ENCODE measurements at regions not wholly inside any gene's neighbourhood (a gene's known extent, or its start where the extent isn't known, plus 50 kb on each side); places are given as distances from the start of the nearest gene placed in this dataset.
A peak's percentile ranks its signal among the peaks of the same experiment; 100 is the strongest.

GRCh38 chr2:149906886-149907285 is 319.3 kb upstream of the MMADHC start:
- Histone ChIP-seq H3K36me3 (ENCODE audit: control insufficient read depth in 1 of 2, insufficient read depth in 2 of 2, low read length in 2 of 2) (no peaks in the 10 kb centered on the region), H3K18ac (ENCODE audit: low read length) (no peak overlapping the region), H3K14ac (ENCODE audit: low read length) (no peak overlapping the region), H2AFZ (ENCODE audit: insufficient read depth, low read length, poor library complexity) (no peak overlapping the region), H3K4me2 (ENCODE audit: low read length) (no peak overlapping the region), H2AK5ac (ENCODE audit: low read length) (no peak overlapping the region), H3K79me1 (ENCODE audit: low read length) (no peaks in the 10 kb centered on the region), H2BK5ac (ENCODE audit: low read depth, low read length, poor library complexity) (no peak overlapping the region), H3K9me3 (ENCODE audit: insufficient read depth, low read depth, low read length) (no peaks in the 10 kb centered on the region), H4K12ac (ENCODE audit: low read depth, low read length) (no peak overlapping the region), H3K4ac (ENCODE audit: low read depth, low read length) (no peak overlapping the region), H2BK120ac (ENCODE audit: insufficient read depth, low read length, poor library complexity) (no peak overlapping the region), H4K91ac (ENCODE audit: low read depth, low read length) (no peak overlapping the region), H3K27me3 (ENCODE audit: insufficient read depth, low read length) (no peaks in the 10 kb centered on the region), H3K79me2 (ENCODE audit: control insufficient read depth, insufficient read depth, low read length, poor library complexity) (no peaks in the 10 kb centered on the region), H3K23ac (ENCODE audit: low read length) (no peak overlapping the region), H3K27ac (ENCODE audit: low read depth, low read length) (no peak overlapping the region), H4K8ac (ENCODE audit: low read depth, low read length) (no peak overlapping the region), H3K4me3 (ENCODE audit: low read depth, low read length) (no peak overlapping the region), H3K4me1 (ENCODE audit: control insufficient read depth in 1 of 2, insufficient read depth in 2 of 2, low read length in 2 of 2) (no peaks in the 10 kb centered on the region), H3K9ac (ENCODE audit: low read length) (no peak overlapping the region), H2BK12ac (ENCODE audit: low read length) (no peak overlapping the region)
- DNase-seq: no peak
- no CpG with 5 or more reads among the region's 5 CpGs for WGBS (ENCODE audit: extremely low coverage, insufficient coverage, insufficient read length)

- no peak overlapping the region for H2AFZ ChIP-seq (ENCODE audit: insufficient read depth, low read length, poor library complexity)
- H3K27me3 ChIP-seq (ENCODE audit: insufficient read depth, low read length): no peaks in the 10 kb centered on the region
- H3K4me3 ChIP-seq (ENCODE audit: low read depth, low read length): no peak overlapping the region
- H3K9ac ChIP-seq (ENCODE audit: low read length): no peak overlapping the region
- no peaks in the 10 kb centered on the region for H3K79me1 ChIP-seq (ENCODE audit: low read length)
- no peaks in the 10 kb centered on the region for H3K9me3 ChIP-seq (ENCODE audit: insufficient read depth, low read depth, low read length)
- no peak overlapping the region for H4K91ac ChIP-seq (ENCODE audit: low read depth, low read length)
- no peak overlapping the region for H3K23ac ChIP-seq (ENCODE audit: low read length)
- no peaks in the 10 kb centered on the region for H3K36me3 ChIP-seq (ENCODE audit: control insufficient read depth in 1 of 2, insufficient read depth in 2 of 2, low read length in 2 of 2)
- no peak overlapping the region for H3K18ac ChIP-seq (ENCODE audit: low read length)
- no peak overlapping the region for H3K27ac ChIP-seq (ENCODE audit: low read depth, low read length)
- no peak overlapping the region for H2BK120ac ChIP-seq (ENCODE audit: insufficient read depth, low read length, poor library complexity)
- no peak overlapping the region for H2BK12ac ChIP-seq (ENCODE audit: low read length)
- H3K14ac ChIP-seq (ENCODE audit: low read length): no peak overlapping the region
- H2AK5ac ChIP-seq (ENCODE audit: low read length): no peak overlapping the region
- no peaks in the 10 kb centered on the region for H3K79me2 ChIP-seq (ENCODE audit: control insufficient read depth, insufficient read depth, low read length, poor library complexity)
- H2BK5ac ChIP-seq (ENCODE audit: low read depth, low read length, poor library complexity): no peak overlapping the region
- DNase-seq: peak; percentile 3 to 43
- H3K4me1 ChIP-seq (ENCODE audit: control insufficient read depth in 1 of 2, insufficient read depth in 2 of 2, low read length in 2 of 2): no peaks in the 10 kb centered on the region
- no peak overlapping the region for H4K8ac ChIP-seq (ENCODE audit: low read depth, low read length)
- no peak overlapping the region for H3K4me2 ChIP-seq (ENCODE audit: low read length)
- no peak overlapping the region for H3K4ac ChIP-seq (ENCODE audit: low read depth, low read length)
- WGBS (ENCODE audit: extremely low coverage, insufficient coverage, insufficient read length): no CpG with 5 or more reads among the region's 7 CpGs
- H4K12ac ChIP-seq (ENCODE audit: low read depth, low read length): no peak overlapping the region
These were observed 317.0 kb upstream of the MMADHC start for GRCh38 chr2:149904352-149905175.

GRCh38 chr2:149903626-149904025 is 316.1 kb upstream of the MMADHC start:
- H3K79me1 ChIP-seq (ENCODE audit: low read length): no peaks in the 10 kb centered on the region
- no peaks in the 10 kb centered on the region for H3K36me3 ChIP-seq (ENCODE audit: control insufficient read depth in 1 of 2, insufficient read depth in 2 of 2, low read length in 2 of 2)
- no peak overlapping the region for H3K27ac ChIP-seq (ENCODE audit: low read depth, low read length)
- H3K14ac ChIP-seq (ENCODE audit: low read length): no peak overlapping the region
- no peak overlapping the region for H3K4ac ChIP-seq (ENCODE audit: low read depth, low read length)
- H2BK120ac ChIP-seq (ENCODE audit: insufficient read depth, low read length, poor library complexity): no peak overlapping the region
- H3K4me1 ChIP-seq (ENCODE audit: control insufficient read depth in 1 of 2, insufficient read depth in 2 of 2, low read length in 2 of 2): no peaks in the 10 kb centered on the region
- H3K4me3 ChIP-seq (ENCODE audit: low read depth, low read length): no peak overlapping the region
- no CpG with 5 or more reads among the region's 4 CpGs for WGBS (ENCODE audit: extremely low coverage, insufficient coverage, insufficient read length)
- no peak overlapping the region for H3K9ac ChIP-seq (ENCODE audit: low read length)
- no peak overlapping the region for H2AK5ac ChIP-seq (ENCODE audit: low read length)
- no peak overlapping the region for H4K91ac ChIP-seq (ENCODE audit: low read depth, low read length)
- H4K8ac ChIP-seq (ENCODE audit: low read depth, low read length): no peak overlapping the region
- no peaks in the 10 kb centered on the region for H3K27me3 ChIP-seq (ENCODE audit: insufficient read depth, low read length)
- H2BK12ac ChIP-seq (ENCODE audit: low read length): no peak overlapping the region
- H3K4me2 ChIP-seq (ENCODE audit: low read length): no peak overlapping the region
- no peak overlapping the region for H3K18ac ChIP-seq (ENCODE audit: low read length)
- H2BK5ac ChIP-seq (ENCODE audit: low read depth, low read length, poor library complexity): no peak overlapping the region
- H3K23ac ChIP-seq (ENCODE audit: low read length): no peak overlapping the region
- no peaks in the 10 kb centered on the region for H3K79me2 ChIP-seq (ENCODE audit: control insufficient read depth, insufficient read depth, low read length, poor library complexity)
- no peak overlapping the region for H2AFZ ChIP-seq (ENCODE audit: insufficient read depth, low read length, poor library complexity)
- H3K9me3 ChIP-seq (ENCODE audit: insufficient read depth, low read depth, low read length): no peaks in the 10 kb centered on the region
- peak in 1 of 2 donors; percentile 9 for DNase-seq
- H4K12ac ChIP-seq (ENCODE audit: low read depth, low read length): no peak overlapping the region

- no peak overlapping the region for H4K12ac ChIP-seq (ENCODE audit: low read depth, low read length)
- WGBS (ENCODE audit: extremely low coverage, insufficient coverage, insufficient read length): no CpG with 5 or more reads among the region's 4 CpGs
These were observed 314.5 kb upstream of the MMADHC start for GRCh38 chr2:149902081-149902480.

More at GRCh38 chr2:149902081-149902480, 314.5 kb upstream of the MMADHC start:
- Histone ChIP-seq H3K4me2 (ENCODE audit: low read length) (no peak overlapping the region), H3K4ac (ENCODE audit: low read depth, low read length) (no peak overlapping the region), H2BK120ac (ENCODE audit: insufficient read depth, low read length, poor library complexity) (no peak overlapping the region), H2BK5ac (ENCODE audit: low read depth, low read length, poor library complexity) (no peak overlapping the region), H2BK12ac (ENCODE audit: low read length) (no peak overlapping the region), H3K36me3 (ENCODE audit: control insufficient read depth in 1 of 2, insufficient read depth in 2 of 2, low read length in 2 of 2) (no peaks in the 10 kb centered on the region), H3K4me1 (ENCODE audit: control insufficient read depth in 1 of 2, insufficient read depth in 2 of 2, low read length in 2 of 2) (no peaks in the 10 kb centered on the region), H2AK5ac (ENCODE audit: low read length) (no peak overlapping the region), H3K4me3 (ENCODE audit: low read depth, low read length) (no peak overlapping the region), H4K91ac (ENCODE audit: low read depth, low read length) (no peak overlapping the region), H3K9ac (ENCODE audit: low read length) (peak overlapping the region; percentile 4), H3K14ac (ENCODE audit: low read length) (no peak overlapping the region), H3K79me1 (ENCODE audit: low read length) (no peaks in the 10 kb centered on the region), H2AFZ (ENCODE audit: insufficient read depth, low read length, poor library complexity) (no peak overlapping the region), H3K18ac (ENCODE audit: low read length) (no peak overlapping the region), H3K9me3 (ENCODE audit: insufficient read depth, low read depth, low read length) (no peaks in the 10 kb centered on the region), H3K23ac (ENCODE audit: low read length) (no peak overlapping the region), H3K27me3 (ENCODE audit: insufficient read depth, low read length) (no peaks in the 10 kb centered on the region), H3K79me2 (ENCODE audit: control insufficient read depth, insufficient read depth, low read length, poor library complexity) (no peaks in the 10 kb centered on the region), H3K27ac (ENCODE audit: low read depth, low read length) (no peak overlapping the region), H4K8ac (ENCODE audit: low read depth, low read length) (no peak overlapping the region)
- no peak for DNase-seq
